ENCODE measurements at regions not wholly inside any gene's neighbourhood (a gene's known extent, or its start where the extent isn't known, plus 50 kb on each side); places are given as distances from the start of the nearest gene placed in this dataset.

GRCh38 chr16:63568164-63568563 lies 1531.9 kb upstream of the CDH8 start:
- no peak for DNase-seq

- DNase-seq, result no peak
Measured at GRCh38 chr16:63563819-63564505, 1527.7 kb upstream of the CDH8 start.

GRCh38 chr16:63553980-63554379 lies 1517.7 kb upstream of the CDH8 start:
- no peak for DNase-seq

- DNase-seq, result no peak
Measured at GRCh38 chr16:63539276-63539675, 1503.0 kb upstream of the CDH8 start.

GRCh38 chr16:63530974-63531373 lies 1494.7 kb upstream of the CDH8 start:
- no peak for DNase-seq

- no peak for DNase-seq
Measured at GRCh38 chr16:63530208-63530607, 1494.0 kb upstream of the CDH8 start.

GRCh38 chr16:63527404-63527803 lies 1491.2 kb upstream of the CDH8 start:
- no peak for DNase-seq

GRCh38 chr16:63516394-63516793 lies 1480.2 kb upstream of the CDH8 start:
- DNase-seq, result no peak

GRCh38 chr16:63512910-63513309 lies 1476.7 kb upstream of the CDH8 start:
- no peak for DNase-seq

GRCh38 chr16:63497408-63497807 lies 1461.2 kb upstream of the CDH8 start:
- no peak for DNase-seq

GRCh38 chr16:63496282-63496681 lies 1460.0 kb upstream of the CDH8 start:
- DNase-seq, result no peak

- DNase-seq, result no peak
Measured at GRCh38 chr16:63488955-63489354, 1452.7 kb upstream of the CDH8 start.

- DNase-seq, result no peak
Measured at GRCh38 chr16:63481060-63481459, 1444.8 kb upstream of the CDH8 start.

- no peak for DNase-seq
Measured at GRCh38 chr16:63473725-63474124, 1437.5 kb upstream of the CDH8 start.

- no peak for DNase-seq
Measured at GRCh38 chr16:63467513-63467912, 1431.3 kb upstream of the CDH8 start.

- DNase-seq, result no peak
Measured at GRCh38 chr16:63462316-63462715, 1426.1 kb upstream of the CDH8 start.

- peak; percentile 19 for DNase-seq
Measured at GRCh38 chr16:63461248-63461841, 1425.1 kb upstream of the CDH8 start.

GRCh38 chr16:63458846-63459245 lies 1422.6 kb upstream of the CDH8 start:
- DNase-seq, result no peak

- DNase-seq, result no peak
Measured at GRCh38 chr16:63457869-63458268, 1421.6 kb upstream of the CDH8 start.

- no peak for DNase-seq
Measured at GRCh38 chr16:63453261-63453660, 1417.0 kb upstream of the CDH8 start.

GRCh38 chr16:63447121-63447520 lies 1410.9 kb upstream of the CDH8 start:
- peak; percentile 55 for DNase-seq

- no peak for DNase-seq
Measured at GRCh38 chr16:63442246-63442645, 1406.0 kb upstream of the CDH8 start.

GRCh38 chr16:63426275-63426870 lies 1390.1 kb upstream of the CDH8 start:
- no peak for DNase-seq

GRCh38 chr16:63422715-63423114 lies 1386.5 kb upstream of the CDH8 start:
- no peak for DNase-seq

GRCh38 chr16:63416712-63417111 lies 1380.5 kb upstream of the CDH8 start:
- no peak for DNase-seq

Data from NCI-H2029 treated with DMSO at 0.1 percent for 48 hours (cell line).